LoVo (cell line): ENCODE measurements at regions not wholly inside any gene's neighbourhood (a gene's known extent, or its start where the extent isn't known, plus 50 kb on each side); places are given as distances from the start of the nearest gene placed in this dataset.

Experiments used
- DNase-seq: peaks from one replicate; pipeline ENCODE4 v3.0.0-alpha.2; 2016; ENCODE audit warnings: low spot score

DNA sequence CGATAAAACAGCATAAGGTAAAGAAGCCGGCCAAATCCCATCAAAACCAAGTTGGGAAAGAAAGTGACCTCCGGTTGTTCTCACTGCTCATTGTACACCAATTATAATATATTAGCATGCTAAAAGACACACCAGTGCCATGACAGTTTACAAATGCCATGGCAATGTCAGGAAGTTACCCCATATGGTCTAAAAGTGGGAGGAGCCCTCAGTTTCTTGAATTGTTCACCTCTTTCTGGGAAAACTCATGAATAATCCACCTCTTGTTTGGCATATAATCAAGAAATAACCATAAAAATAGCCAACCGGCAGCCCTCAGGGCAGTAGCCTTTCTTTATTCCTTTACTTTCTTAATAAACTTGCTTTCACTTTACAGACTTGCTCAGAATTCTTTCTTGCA lies 544.9 kb upstream of the SETBP1 start:
- DNase-seq, result no peak

DNA sequence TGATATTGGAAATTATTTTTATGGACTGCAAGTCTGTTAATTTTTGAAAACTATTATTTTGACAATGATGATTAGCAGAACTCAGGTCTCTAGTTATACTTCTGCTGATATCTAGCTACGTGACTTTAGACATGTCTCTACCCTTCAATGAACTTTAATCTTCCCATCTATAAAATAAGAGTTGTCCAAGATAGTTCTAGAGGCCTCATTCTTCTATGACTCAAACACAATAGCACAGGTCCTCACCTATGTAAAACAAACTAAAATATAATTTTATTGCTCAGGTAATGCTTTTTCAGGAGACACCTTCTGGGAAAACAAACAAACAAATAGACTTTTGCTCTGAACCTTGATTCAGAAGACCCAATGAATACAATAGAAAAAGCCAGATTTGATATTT lies 544.4 kb upstream of the SETBP1 start:
- DNase-seq, result no peak

DNA sequence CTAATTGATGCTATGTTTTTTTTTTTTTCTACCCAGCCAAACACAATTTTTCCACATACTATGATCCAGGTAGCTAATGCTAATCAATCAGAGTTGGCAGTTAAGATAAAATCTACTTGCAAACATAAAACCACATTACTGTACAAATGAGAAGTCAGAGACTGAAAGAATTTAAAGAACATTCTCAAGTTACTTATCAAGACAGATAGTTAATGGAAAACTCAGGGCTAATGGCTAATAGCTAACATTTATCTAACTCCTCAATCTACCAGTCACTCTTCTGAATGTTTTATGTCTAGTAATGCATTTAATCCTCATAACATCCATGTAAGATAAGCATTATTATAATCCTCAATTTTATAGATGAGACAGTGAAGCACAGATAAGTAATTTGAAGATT lies 537.6 kb upstream of the SETBP1 start:
- no peak for DNase-seq

GRCh38 chr18:44149706-44150105 lies 531.0 kb upstream of the SETBP1 start:
- no peak for DNase-seq

DNA sequence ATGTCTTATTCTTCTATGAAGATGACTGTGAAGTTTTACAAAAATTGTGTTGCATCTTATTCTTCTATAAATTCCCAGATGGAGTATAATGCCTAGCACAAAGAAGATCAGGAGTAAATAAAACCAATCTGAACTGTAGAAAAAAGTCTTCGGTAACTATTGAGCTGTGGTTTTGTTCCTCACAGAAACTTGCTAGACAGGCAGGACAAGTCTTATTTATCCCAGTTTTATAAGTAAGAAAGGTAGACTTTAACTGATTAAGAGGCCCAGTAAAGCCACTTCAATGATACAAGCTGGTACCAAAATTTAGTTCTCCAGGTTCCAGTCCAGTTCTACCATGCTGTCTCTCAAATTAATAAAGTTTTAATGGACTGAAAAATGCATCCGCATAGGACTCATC lies 526.7 kb upstream of the SETBP1 start:
- DNase-seq, result no peak

DNA sequence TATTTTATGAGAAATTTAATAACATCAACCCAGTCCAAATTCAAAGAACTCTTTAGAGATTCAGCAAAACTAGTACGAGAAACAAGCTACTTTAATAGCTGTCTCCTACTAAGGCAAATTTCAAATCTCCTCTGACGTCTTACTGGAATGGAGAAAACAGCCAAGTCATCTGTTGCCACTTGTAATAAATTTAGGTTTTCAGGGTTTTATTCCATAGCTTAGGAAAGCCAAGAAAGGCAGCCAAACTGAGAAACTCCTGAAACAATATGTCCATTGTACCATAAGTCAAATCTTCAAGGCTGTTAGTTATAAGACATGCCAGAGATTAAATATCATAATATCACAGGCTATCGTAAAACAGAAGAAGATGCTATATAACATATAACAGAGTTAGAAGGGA lies 524.6 kb upstream of the SETBP1 start:
- DNase-seq, result no peak

- DNase-seq, result no peak
These were observed 523.8 kb upstream of the SETBP1 start for GRCh38 chr18:44156776-44157335.

DNA sequence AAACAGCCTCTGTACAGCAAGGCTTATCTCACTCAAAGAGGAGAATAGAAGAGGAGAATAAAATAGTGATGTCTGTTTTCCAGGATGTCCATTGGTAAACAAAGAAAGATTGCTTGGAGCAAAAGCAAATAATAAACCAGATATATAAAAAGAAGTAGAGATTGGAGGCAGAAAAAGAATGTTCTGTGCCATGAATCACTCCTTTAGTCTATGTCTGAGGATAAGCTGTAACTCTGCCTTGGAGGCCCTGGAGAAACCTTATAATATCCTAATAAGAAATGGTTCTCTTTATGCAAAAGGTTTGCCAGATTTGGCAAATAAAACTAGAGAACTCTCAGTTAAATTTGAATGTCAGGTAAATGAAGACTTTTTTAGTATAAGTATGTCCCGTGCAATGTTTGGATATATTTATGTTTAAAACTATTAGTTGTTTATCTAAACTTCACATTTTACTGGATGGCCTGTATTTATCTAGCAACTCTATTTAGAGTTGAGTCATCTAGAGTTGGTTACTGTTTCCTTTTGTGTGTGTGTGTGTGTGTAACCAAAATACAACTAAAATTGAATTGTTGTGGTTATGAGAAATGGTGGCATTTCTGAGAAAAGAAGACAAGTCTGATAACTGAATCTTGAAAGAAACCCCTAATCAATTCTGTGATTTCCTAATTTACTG lies 510.3 kb upstream of the SETBP1 start:
- no peak for DNase-seq

DNA sequence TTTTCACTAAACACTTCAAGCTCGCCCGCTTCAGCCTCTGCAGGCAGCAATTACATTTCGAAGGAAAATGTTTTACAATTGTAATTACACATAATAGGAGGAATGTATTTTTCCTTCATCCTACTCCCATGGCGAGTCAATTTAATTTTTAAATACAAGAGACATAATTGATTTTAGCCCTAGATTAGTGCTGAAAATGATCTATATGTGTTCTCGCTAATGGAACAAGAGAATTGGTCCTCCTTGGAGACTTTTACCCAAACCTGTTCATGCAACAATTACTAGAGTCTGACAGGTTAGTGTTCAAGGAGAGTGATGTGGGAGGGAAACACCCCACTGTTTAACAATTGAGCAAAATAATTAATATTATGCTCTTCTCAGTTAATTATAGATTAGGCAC lies 509.4 kb upstream of the SETBP1 start:
- DNase-seq, result no peak

DNA sequence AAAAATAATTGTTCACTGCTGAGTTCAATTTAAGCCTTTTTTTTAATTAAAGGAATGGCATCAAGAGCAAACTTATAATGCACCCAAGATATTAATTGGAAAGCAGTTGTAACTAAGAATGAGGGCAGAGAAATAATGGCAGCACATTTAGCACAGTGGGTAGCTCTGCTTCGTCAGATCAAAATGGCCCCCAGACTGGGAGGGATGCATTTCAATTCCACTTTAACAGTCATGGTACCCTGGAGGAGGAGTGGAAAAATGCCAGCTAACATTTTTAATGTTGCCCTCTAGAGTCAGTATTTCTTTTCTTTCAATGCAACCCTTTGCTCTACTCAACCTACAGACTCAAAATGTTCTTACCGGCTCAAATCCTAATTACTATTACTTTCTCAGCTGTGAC lies 504.8 kb upstream of the SETBP1 start:
- no peak for DNase-seq

DNA sequence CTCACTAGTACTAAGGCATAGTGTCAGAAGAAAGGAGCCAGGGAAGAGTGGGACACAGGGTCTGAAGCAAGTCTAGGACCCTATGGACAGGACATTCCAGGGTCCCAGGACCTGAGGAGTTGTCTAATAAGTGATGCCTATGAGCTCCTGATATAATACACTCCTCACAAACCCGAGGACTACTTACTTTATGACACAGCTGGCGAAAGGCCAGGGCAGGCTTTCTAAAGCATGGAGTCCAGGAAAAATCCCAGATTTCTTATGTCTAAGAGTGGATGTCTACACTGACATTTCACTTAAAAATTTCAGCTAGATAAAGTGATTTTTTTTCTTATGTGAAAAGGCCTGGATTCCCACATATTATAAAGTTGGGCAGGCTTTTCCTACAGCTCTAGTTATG lies 502.2 kb upstream of the SETBP1 start:
- no peak for DNase-seq

DNA sequence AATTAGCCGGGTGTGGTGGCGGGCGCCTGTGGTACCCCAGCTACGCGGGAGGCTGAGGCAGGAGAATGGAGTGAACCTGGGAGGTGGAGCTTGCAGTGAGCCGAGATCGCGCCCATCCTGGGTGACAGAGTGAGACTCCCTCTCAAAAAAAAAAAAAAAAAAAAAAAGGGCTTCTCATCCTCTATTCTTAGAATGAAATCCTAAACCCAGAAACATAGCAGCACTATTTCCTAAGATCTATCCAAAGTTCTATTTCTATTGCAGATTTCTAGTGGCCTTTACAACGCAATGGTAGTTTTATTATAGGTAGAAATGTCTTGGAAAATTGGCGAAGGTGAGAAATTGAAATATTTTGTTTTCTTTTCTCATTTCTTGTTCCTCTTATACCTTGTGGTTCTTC lies 501.0 kb upstream of the SETBP1 start:
- DNase-seq, result no peak

DNA sequence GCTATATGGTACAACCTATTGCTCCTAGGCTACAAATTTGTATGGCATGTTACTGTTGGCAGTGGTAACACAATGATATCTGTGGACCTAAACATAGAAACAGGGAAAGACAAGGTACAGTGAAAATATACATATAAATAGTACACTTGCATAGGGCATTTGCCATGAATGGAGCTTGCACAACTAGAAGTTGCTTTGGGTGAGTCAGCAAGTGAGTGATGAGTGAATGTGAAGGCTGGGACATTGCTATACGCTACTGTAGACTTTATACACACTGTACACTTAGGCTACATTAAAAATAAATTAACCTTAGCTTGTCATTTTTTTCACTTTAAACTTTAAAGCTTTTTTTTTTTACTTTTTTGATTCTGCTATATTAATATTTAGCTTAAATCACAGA lies 500.0 kb upstream of the SETBP1 start:
- no peak for DNase-seq

GRCh38 chr18:44181951-44182747 lies 498.5 kb upstream of the SETBP1 start:
- DNase-seq, result no peak

DNA sequence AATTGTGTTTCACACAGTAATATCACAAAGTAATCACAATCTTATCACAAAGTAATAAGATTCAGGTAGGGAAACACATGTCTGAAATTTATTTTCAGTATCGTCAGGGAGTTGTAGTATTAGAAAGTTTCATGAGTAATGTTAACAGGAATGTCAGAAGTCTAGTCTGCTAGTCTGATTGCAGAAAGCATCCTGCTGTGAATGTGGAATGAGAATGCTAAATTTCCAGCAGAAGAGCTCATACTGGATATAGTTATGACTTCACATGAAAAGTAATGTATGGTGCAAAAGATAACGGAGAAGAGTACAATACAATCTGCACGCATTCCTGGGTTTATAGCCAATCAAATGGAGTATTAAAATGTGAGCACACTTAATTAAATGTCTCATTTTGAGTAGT lies 494.7 kb upstream of the SETBP1 start:
- DNase-seq, result no peak

- no peak for DNase-seq
These were observed 493.6 kb upstream of the SETBP1 start for GRCh38 chr18:44187090-44187489.

GRCh38 chr18:44195394-44196140 lies 485.1 kb upstream of the SETBP1 start:
- no peak for DNase-seq

- DNase-seq, result no peak
These were observed 482.7 kb upstream of the SETBP1 start for GRCh38 chr18:44197832-44198611.

- DNase-seq, result no peak
These were observed 481.9 kb upstream of the SETBP1 start for GRCh38 chr18:44198612-44199284.

- DNase-seq, result no peak
These were observed 467.4 kb upstream of the SETBP1 start for GRCh38 chr18:44213293-44213692.

DNA sequence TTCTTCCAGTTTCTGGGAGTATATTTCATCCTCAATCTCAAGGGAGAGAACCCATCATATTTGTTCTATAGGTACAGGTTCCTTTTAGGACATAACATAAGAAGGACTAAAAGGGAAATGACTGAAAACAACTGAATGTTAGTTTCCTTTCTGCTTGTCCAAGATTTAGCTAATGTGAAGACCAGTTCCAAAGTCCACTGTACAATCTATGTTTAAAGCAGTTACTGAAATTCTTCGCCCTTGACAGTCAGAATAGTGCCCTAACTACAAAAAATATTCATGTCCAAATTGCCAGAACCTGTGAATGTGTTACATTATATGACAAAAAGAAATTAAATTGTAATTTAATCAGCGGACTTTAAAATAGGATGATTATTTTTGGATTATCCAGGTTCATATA lies 466.3 kb upstream of the SETBP1 start:
- no peak for DNase-seq
